ENCODE measurements at regions not wholly inside any gene's neighbourhood (a gene's known extent, or its start where the extent isn't known, plus 50 kb on each side); places are given as distances from the start of the nearest gene placed in this dataset.

- DNase-seq (ENCODE audit: extremely low spot score), result no peak
- no peak for TF ChIP-seq CTCF (IDR thresholded peaks at IDR 0.05; ENCODE audit: control extremely low read depth, extremely low read depth, low read depth, missing control alignments)
- ChIA-PET CTCF (interaction anchor here (1.5 kb wide), 1 partner anchor 48 kb away, joined by 4 read pairs; no protein-coding TSS in a partner anchor), POLR2A (no interaction called here)
These were observed 578.0 kb downstream of the SPRY1 start for GRCh38 chr4:123974386-123975149.

GRCh38 chr4:123976285-123976684, 579.7 kb downstream of the SPRY1 start:
- CTCF ChIA-PET, result interaction anchor here (0.9 to 1.4 kb wide), 3 partner anchors 8 to 32 kb away, joined by 3 read pairs; no protein-coding TSS in a partner anchor
- POLR2A ChIA-PET, result no interaction called here
- no peak for TF ChIP-seq CTCF (IDR thresholded peaks at IDR 0.05; ENCODE audit: control extremely low read depth, extremely low read depth, low read depth, missing control alignments)
- DNase-seq (ENCODE audit: extremely low spot score), result no peak

- no peak for TF ChIP-seq CTCF (IDR thresholded peaks at IDR 0.05; ENCODE audit: control extremely low read depth, extremely low read depth, low read depth, missing control alignments)
- POLR2A ChIA-PET, result no interaction called here
- no peak for DNase-seq (ENCODE audit: extremely low spot score)
These were observed 580.2 kb downstream of the SPRY1 start for GRCh38 chr4:123976819-123977218.

GRCh38 chr4:123977641-123978081, 581.1 kb downstream of the SPRY1 start:
- ChIA-PET CTCF (interaction anchor here (1.0 to 1.4 kb wide), 3 partner anchors 9 to 13 kb away, joined by 3 to 4 read pairs (median 3); no protein-coding TSS in a partner anchor), POLR2A (no interaction called here)
- DNase-seq (ENCODE audit: extremely low spot score), result no peak
- TF ChIP-seq CTCF (IDR thresholded peaks at IDR 0.05; ENCODE audit: control extremely low read depth, extremely low read depth, low read depth, missing control alignments), result no peak

More at GRCh38 chr4:123976819-123977218, 580.2 kb downstream of the SPRY1 start:
- CTCF ChIA-PET, result interaction anchor here (0.9 to 1.4 kb wide), 3 partner anchors 8 to 32 kb away, joined by 3 read pairs; no protein-coding TSS in a partner anchor

- CTCF ChIA-PET, result interaction anchor here (1.2 kb wide), 1 partner anchor 13 kb away, joined by 3 read pairs; no protein-coding TSS in a partner anchor
- no peak for DNase-seq (ENCODE audit: extremely low spot score)
- no peak for TF ChIP-seq CTCF (IDR thresholded peaks at IDR 0.05; ENCODE audit: control extremely low read depth, extremely low read depth, low read depth, missing control alignments)
- POLR2A ChIA-PET, result no interaction called here
These were observed 582.0 kb downstream of the SPRY1 start for GRCh38 chr4:123978637-123979036.

GRCh38 chr4:123980736-123981300, 584.2 kb downstream of the SPRY1 start:
- no peak for DNase-seq (ENCODE audit: extremely low spot score)
- no peak for TF ChIP-seq CTCF (IDR thresholded peaks at IDR 0.05; ENCODE audit: control extremely low read depth, extremely low read depth, low read depth, missing control alignments)
- ChIA-PET POLR2A (no interaction called here), CTCF (no interaction called here)
